HepG2 (cell line): ENCODE measurements at regions not wholly inside any gene's neighbourhood (a gene's known extent, or its start where the extent isn't known, plus 50 kb on each side); places are given as distances from the start of the nearest gene placed in this dataset.

Source experiments
- ATAC-seq: fragments of 200-7000 bp; cut with Tn5 transposase; 3 replicates; pipeline ENCODE4 v1.9.1; 2020; ENCODE audit warnings: mild to moderate bottlenecking, moderate library complexity
- BruUV-seq: library from RNA; stranded (reverse); fragments of 400-500 nt; replicated peaks from 2 replicates; lab custom pipeline; 2021; lab: Mats Ljungman, UMichigan
- CTCF ChIA-PET: fragments of 300-600 bp; formaldehyde crosslinking; extraction: SDS; loops from one replicate; lab custom pipeline; 2021; ENCODE audit warnings: low total read pairs, inconsistent platforms, low intra/inter-chr PET ratio; lab: Yijun Ruan, JAX
- POLR2A ChIA-PET: fragments of 350-600 bp; sonication (Branson Sonifier 250); formaldehyde crosslinking; loops from one replicate; lab custom pipeline; 2020; ENCODE audit warnings: antibody characterized with exemption, inconsistent platforms; lab: Yijun Ruan, JAX
- DNase-seq: peaks from one replicate; pipeline ENCODE4 v3.0.0-alpha.2; 2015; ENCODE audit warnings: low spot score
- FAIRE-seq: peaks from 3 replicates; lab custom pipeline; 2011; peaks lifted over from hg19 to GRCh38; lab: Jason Lieb, UNC
- H2AFZ ChIP-seq: one replicate; pipeline ENCODE4 v1.6.1; 2011; ENCODE audit warnings: low read length, inconsistent platforms
- H3K27ac ChIP-seq: fragments of 300-600 bp; 3 replicates; pipeline ENCODE4 v1.8.0; 2011; ENCODE audit warnings: mixed run types, mild to moderate bottlenecking, mixed read lengths, low read length, inconsistent platforms; ENCODE audit not compliant: insufficient read depth; ENCODE audit errors: extremely low read length
- H3K27me3 ChIP-seq, 2 experiments: fragments of 200-600 bp in 1 of 2; 2 replicates in 1 of 2; 3 replicates in 1 of 2; pipeline versions ENCODE4 v1.6.0 to v1.8.0; 2011; ENCODE audit warnings: low read length in 2 of 2, mild to moderate bottlenecking in 2 of 2, moderate library complexity in 2 of 2, inconsistent platforms in 1 of 2; ENCODE audit not compliant: insufficient read depth in 2 of 2, control insufficient read depth in 1 of 2
- H3K36me3 ChIP-seq, 2 experiments: fragments of 200-600 bp in 1 of 2; replicated peaks in 1 of 2; 2 replicates in 1 of 2; 3 replicates in 1 of 2; pipeline versions ENCODE4 v1.5.1 to v1.8.0; 2011; ENCODE audit warnings: low read length in 2 of 2, inconsistent platforms in 1 of 2; ENCODE audit not compliant: insufficient read depth in 2 of 2, control insufficient read depth in 1 of 2
- H3K4me1 ChIP-seq: 2 replicates; pipeline ENCODE4 v1.5.1; 2012; ENCODE audit warnings: low read length, inconsistent platforms; ENCODE audit not compliant: insufficient read depth
- H3K4me2 ChIP-seq: 2 replicates; pipeline ENCODE4 v1.6.0; 2011; ENCODE audit warnings: low read depth, low read length, inconsistent platforms
- H3K4me3 ChIP-seq, 3 experiments: fragments of 200-600 bp in 1 of 3; sonication (generic), shearing (Covaris generic) in 1 of 3; replicated peaks in 1 of 3; 2 replicates each; pipeline ENCODE4 v1.5.1; 2011 to 2016; ENCODE audit warnings: low read length in 3 of 3, inconsistent platforms in 2 of 3, low read depth in 2 of 3, mild to moderate bottlenecking in 2 of 3, control low read depth in 1 of 3, mixed read lengths in 1 of 3; ENCODE audit not compliant: insufficient read depth in 1 of 3
- H3K79me2 ChIP-seq: one replicate; pipeline ENCODE4 v1.6.1; 2011; ENCODE audit warnings: low read length, inconsistent platforms; ENCODE audit not compliant: insufficient read depth
- H3K9ac ChIP-seq: 2 replicates; pipeline ENCODE4 v1.6.0; 2011; ENCODE audit warnings: mild to moderate bottlenecking, low read depth, low read length, inconsistent platforms; ENCODE audit not compliant: insufficient read depth
- H3K9me3 ChIP-seq: 2 replicates; pipeline ENCODE4 v1.5.1; 2012; ENCODE audit warnings: mild to moderate bottlenecking, low read length
- H4K20me1 ChIP-seq: 2 replicates; pipeline ENCODE4 v1.6.0; 2011; ENCODE audit warnings: inconsistent platforms, mild to moderate bottlenecking, low read length, moderate library complexity; ENCODE audit not compliant: insufficient read depth
- FOSL1 ChIP-seq: sonication (generic); formaldehyde crosslinking; IDR thresholded peaks from 2 replicates; pipeline ENCODE4 v1.9.0; 2021; ENCODE audit warnings: missing genetic modification reagents, borderline replicate concordance
- HIVEP1 ChIP-seq: sonication (generic); formaldehyde crosslinking; IDR thresholded peaks from 2 replicates; pipeline ENCODE4 v1.4.0; 2020; ENCODE audit warnings: mild to moderate bottlenecking, missing genetic modification reagents
- NKX3-1 ChIP-seq: sonication (generic); formaldehyde crosslinking; IDR thresholded peaks from 2 replicates; pipeline ENCODE4 v1.5.0; 2020; ENCODE audit warnings: missing genetic modification reagents
- SMAD1 ChIP-seq: sonication (generic); formaldehyde crosslinking; IDR thresholded peaks from 2 replicates; pipeline ENCODE4 v1.4.0; 2020; ENCODE audit warnings: missing genetic modification reagents, low read depth, mild to moderate bottlenecking, borderline replicate concordance
- ZNF282 ChIP-seq: fragments of 450-650 bp; IDR thresholded peaks from 2 replicates; pipeline ENCODE4 v1.6.1; 2018; ENCODE audit not compliant: partially characterized antibody
- ZNF724P ChIP-seq: sonication (generic); formaldehyde crosslinking; IDR thresholded peaks from 2 replicates; pipeline ENCODE4 v1.8.0; 2022; ENCODE audit warnings: missing genetic modification reagents, borderline replicate concordance
- WGBS: methylation state at CpG from one replicate; pipeline ENCODE4 v1.1.6; 2017; ENCODE audit warnings: low lambda C conversion rate; 5-methylcytosine and 5-hydroxymethylcytosine counted together
- in situ Hi-C: cut with HindIII; loops from 2 replicates; pipeline ENCODE4 v1.10.0; 2017; ENCODE audit warnings: low pct_unique_long_range_greater_than_20kb; ENCODE audit not compliant: extremely low pct_ligation_motif_present
- intact Hi-C: fragments of 100-400 bp; cut with micrococcal nuclease; formaldehyde crosslinking; loops from one replicate; pipeline ENCODE4 v1.10.0; 2022; ENCODE audit not compliant: unreplicated experiment
- TF ChIP-seq, protein P1 (sequence below): sonication (generic); formaldehyde crosslinking; IDR thresholded peaks from 2 replicates; pipeline ENCODE4 v1.9.0; 2021; ENCODE audit warnings: mild to moderate bottlenecking, missing genetic modification reagents
- TF ChIP-seq, protein P2 (sequence below): sonication (generic); formaldehyde crosslinking; IDR thresholded peaks from 2 replicates; pipeline ENCODE4 v1.8.1; 2023; ENCODE audit warnings: mild to moderate bottlenecking, missing genetic modification reagents, borderline replicate concordance
- TF ChIP-seq, protein P3 (sequence below): sonication (generic); formaldehyde crosslinking; IDR thresholded peaks from one replicate; pipeline ENCODE4 v1.5.1; 2020; ENCODE audit warnings: mild to moderate bottlenecking, missing genetic modification reagents; ENCODE audit errors: not compliant biosample characterization

DNA sequence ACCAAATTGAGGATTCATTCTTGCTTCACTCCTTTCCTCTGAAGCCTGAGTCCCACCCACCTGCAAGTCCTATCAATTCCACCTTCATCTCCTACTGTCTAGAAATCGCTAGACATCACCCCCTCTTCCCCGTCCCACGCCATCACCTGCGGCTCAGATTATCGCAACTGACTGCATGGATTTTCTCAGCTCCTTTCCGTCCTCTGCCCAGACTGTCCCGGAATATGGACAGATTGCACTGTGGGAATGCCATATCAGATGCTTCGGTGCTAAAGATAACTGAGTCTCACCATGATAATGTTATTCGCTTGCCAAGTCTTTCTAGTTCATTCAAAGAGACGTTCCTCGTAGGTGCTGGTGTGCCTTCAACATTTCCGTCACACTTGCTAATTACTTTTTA, 66.4 kb upstream of the USP29 start (continued):
- TF ChIP-seq, protein P1, sequence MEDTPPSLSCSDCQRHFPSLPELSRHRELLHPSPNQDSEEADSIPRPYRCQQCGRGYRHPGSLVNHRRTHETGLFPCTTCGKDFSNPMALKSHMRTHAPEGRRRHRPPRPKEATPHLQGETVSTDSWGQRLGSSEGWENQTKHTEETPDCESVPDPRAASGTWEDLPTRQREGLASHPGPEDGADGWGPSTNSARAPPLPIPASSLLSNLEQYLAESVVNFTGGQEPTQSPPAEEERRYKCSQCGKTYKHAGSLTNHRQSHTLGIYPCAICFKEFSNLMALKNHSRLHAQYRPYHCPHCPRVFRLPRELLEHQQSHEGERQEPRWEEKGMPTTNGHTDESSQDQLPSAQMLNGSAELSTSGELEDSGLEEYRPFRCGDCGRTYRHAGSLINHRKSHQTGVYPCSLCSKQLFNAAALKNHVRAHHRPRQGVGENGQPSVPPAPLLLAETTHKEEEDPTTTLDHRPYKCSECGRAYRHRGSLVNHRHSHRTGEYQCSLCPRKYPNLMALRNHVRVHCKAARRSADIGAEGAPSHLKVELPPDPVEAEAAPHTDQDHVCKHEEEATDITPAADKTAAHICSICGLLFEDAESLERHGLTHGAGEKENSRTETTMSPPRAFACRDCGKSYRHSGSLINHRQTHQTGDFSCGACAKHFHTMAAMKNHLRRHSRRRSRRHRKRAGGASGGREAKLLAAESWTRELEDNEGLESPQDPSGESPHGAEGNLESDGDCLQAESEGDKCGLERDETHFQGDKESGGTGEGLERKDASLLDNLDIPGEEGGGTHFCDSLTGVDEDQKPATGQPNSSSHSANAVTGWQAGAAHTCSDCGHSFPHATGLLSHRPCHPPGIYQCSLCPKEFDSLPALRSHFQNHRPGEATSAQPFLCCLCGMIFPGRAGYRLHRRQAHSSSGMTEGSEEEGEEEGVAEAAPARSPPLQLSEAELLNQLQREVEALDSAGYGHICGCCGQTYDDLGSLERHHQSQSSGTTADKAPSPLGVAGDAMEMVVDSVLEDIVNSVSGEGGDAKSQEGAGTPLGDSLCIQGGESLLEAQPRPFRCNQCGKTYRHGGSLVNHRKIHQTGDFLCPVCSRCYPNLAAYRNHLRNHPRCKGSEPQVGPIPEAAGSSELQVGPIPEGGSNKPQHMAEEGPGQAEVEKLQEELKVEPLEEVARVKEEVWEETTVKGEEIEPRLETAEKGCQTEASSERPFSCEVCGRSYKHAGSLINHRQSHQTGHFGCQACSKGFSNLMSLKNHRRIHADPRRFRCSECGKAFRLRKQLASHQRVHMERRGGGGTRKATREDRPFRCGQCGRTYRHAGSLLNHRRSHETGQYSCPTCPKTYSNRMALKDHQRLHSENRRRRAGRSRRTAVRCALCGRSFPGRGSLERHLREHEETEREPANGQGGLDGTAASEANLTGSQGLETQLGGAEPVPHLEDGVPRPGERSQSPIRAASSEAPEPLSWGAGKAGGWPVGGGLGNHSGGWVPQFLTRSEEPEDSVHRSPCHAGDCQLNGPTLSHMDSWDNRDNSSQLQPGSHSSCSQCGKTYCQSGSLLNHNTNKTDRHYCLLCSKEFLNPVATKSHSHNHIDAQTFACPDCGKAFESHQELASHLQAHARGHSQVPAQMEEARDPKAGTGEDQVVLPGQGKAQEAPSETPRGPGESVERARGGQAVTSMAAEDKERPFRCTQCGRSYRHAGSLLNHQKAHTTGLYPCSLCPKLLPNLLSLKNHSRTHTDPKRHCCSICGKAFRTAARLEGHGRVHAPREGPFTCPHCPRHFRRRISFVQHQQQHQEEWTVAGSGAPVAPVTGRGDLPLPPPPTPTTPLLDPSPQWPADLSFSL (CRISPR knock-in tag) = no peak
- TF ChIP-seq NKX3-1 (CRISPR knock-in tag) (no peak), ZNF724P (CRISPR knock-in tag) (no peak), SMAD1 (CRISPR knock-in tag) (no peak), FOSL1 (CRISPR knock-in tag) (no peak)
- TF ChIP-seq, protein P2, sequence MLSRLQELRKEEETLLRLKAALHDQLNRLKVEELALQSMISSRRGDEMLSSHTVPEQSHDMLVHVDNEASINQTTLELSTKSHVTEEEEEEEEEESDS = no peak
- TF ChIP-seq, all 625 proteins: peak for 0

DNA sequence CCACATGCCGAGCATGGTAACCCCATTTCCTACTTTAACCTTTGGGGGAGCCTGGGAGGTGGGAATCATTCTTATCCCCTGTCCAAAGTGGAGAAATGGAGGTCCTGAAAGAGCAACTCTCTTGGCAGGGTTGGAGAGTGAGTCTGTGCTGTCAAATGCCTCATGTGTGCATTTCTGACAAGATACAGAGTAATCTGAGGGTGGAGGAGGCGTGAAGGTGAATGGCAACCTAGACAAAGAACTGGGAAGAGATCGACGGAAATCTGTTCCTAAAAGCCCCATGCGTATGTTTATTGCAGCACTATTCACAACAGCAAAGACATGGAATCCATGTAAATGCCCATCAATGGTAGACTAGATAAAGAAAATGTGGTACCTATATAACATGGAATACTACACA, 63.8 kb upstream of the USP29 start:
- intact Hi-C loops (no loop called here), in situ Hi-C loops (no loop called here)
- Histone ChIP-seq H3K4me1 (no peaks in the 10 kb centered on the region; the same call in 1 of the 2 replicates), H3K4me2 (no peak overlapping the region), H3K27me3 (peaks cover 1 to 8% of the 10 kb centered on the region in 2 experiments; a peak in 2 of 5 replicates), H3K79me2 (no peaks in the 10 kb centered on the region), H3K9me3 (no peaks in the 10 kb centered on the region), H3K36me3 (no peaks in the 10 kb centered on the region), H3K9ac (no peak overlapping the region), H3K4me3 (no peak overlapping the region), H3K27ac (no peak overlapping the region), H4K20me1 (no peaks in the 10 kb centered on the region), H2AFZ (no peak overlapping the region)
- no peak for DNase-seq
- no TSS peak for BruUV-seq
- FAIRE-seq = no peak
- CTCF ChIA-PET = no interaction called here
- POLR2A ChIA-PET = no interaction called here
- 74% methylated on average over 5 of the region's 5 CpGs for WGBS
- ATAC-seq = no peak
- TF ChIP-seq HIVEP1 (no peak), ZNF282 (no peak)
- TF ChIP-seq, protein P3, sequence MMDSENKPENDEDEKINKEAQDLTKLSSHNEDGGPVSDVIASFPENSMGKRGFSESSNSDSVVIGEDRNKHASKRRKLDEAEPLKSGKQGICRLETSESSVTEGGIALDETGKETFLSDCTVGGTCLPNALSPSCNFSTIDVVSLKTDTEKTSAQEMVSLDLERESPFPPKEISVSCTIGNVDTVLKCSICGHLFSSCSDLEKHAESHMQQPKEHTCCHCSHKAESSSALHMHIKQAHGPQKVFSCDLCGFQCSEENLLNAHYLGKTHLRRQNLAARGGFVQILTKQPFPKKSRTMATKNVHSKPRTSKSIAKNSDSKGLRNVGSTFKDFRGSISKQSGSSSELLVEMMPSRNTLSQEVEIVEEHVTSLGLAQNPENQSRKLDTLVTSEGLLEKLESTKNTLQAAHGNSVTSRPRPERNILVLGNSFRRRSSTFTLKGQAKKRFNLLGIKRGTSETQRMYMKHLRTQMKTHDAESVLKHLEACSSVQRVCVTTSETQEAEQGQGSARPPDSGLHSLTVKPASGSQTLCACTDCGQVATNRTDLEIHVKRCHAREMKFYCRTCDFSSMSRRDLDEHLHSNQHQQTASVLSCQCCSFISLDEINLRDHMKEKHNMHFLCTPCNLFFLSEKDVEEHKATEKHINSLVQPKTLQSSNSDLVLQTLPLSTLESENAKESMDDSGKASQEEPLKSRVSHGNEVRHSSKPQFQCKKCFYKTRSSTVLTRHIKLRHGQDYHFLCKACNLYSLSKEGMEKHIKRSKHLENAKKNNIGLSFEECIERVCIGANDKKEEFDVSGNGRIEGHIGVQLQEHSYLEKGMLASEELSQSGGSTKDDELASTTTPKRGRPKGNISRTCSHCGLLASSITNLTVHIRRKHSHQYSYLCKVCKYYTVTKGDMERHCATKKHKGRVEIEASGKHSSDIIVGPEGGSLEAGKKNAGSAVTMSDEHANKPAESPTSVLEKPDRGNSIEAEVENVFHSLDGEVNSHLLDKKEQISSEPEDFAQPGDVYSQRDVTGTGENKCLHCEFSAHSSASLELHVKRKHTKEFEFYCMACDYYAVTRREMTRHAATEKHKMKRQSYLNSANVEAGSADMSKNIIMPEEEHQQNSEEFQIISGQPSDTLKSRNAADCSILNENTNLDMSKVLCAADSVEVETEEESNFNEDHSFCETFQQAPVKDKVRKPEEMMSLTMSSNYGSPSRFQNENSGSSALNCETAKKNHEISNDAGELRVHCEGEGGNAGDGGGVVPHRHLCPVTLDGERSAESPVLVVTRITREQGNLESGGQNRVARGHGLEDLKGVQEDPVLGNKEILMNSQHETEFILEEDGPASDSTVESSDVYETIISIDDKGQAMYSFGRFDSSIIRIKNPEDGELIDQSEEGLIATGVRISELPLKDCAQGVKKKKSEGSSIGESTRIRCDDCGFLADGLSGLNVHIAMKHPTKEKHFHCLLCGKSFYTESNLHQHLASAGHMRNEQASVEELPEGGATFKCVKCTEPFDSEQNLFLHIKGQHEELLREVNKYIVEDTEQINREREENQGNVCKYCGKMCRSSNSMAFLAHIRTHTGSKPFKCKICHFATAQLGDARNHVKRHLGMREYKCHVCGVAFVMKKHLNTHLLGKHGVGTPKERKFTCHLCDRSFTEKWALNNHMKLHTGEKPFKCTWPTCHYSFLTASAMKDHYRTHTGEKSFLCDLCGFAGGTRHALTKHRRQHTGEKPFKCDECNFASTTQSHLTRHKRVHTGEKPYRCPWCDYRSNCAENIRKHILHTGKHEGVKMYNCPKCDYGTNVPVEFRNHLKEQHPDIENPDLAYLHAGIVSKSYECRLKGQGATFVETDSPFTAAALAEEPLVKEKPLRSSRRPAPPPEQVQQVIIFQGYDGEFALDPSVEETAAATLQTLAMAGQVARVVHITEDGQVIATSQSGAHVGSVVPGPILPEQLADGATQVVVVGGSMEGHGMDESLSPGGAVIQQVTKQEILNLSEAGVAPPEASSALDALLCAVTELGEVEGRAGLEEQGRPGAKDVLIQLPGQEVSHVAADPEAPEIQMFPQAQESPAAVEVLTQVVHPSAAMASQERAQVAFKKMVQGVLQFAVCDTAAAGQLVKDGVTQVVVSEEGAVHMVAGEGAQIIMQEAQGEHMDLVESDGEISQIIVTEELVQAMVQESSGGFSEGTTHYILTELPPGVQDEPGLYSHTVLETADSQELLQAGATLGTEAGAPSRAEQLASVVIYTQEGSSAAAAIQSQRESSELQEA (CRISPR knock-in tag) = no peak
